ENCODE measurements at regions not wholly inside any gene's neighbourhood (a gene's known extent, or its start where the extent isn't known, plus 50 kb on each side); places are given as distances from the start of the nearest gene placed in this dataset.

DNA sequence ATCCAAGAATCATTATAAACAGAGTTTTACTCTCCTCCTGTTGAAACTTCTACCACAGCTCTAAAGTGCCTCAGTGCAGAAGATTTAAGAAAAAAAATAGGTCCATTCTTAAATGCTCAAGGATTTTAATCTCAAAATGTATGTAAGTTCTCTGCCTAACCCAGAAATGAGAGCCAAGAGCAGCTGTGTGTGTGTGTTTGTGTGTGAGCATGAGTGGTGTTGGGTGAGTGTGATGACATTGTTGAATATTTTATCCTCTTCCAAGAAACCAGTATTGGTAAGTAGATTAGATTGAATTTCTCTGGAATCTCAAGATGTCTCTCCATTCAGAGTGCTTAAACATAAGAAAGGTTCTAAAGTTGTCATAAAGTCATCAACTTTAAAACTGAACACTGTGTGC, 363.6 kb upstream of the NFE2L3 start:
- DNase-seq (ENCODE audit: low read depth) = no peak
- TF ChIP-seq, protein P1, sequence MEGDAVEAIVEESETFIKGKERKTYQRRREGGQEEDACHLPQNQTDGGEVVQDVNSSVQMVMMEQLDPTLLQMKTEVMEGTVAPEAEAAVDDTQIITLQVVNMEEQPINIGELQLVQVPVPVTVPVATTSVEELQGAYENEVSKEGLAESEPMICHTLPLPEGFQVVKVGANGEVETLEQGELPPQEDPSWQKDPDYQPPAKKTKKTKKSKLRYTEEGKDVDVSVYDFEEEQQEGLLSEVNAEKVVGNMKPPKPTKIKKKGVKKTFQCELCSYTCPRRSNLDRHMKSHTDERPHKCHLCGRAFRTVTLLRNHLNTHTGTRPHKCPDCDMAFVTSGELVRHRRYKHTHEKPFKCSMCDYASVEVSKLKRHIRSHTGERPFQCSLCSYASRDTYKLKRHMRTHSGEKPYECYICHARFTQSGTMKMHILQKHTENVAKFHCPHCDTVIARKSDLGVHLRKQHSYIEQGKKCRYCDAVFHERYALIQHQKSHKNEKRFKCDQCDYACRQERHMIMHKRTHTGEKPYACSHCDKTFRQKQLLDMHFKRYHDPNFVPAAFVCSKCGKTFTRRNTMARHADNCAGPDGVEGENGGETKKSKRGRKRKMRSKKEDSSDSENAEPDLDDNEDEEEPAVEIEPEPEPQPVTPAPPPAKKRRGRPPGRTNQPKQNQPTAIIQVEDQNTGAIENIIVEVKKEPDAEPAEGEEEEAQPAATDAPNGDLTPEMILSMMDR (IDR thresholded peaks at IDR 0.05; ENCODE audit: insufficient read depth, low read length, poor library complexity, severe bottlenecking) = no peak
- Histone ChIP-seq H3K36me3 (ENCODE audit: control insufficient read depth, insufficient read depth, low read length) (no peaks in the 10 kb centered on the region), H3K4me3 (ENCODE audit: low read depth, low read length) (no peak overlapping the region), H3K27me3 (ENCODE audit: control insufficient read depth, insufficient read depth, low read length) (no peaks in the 10 kb centered on the region)

DNA sequence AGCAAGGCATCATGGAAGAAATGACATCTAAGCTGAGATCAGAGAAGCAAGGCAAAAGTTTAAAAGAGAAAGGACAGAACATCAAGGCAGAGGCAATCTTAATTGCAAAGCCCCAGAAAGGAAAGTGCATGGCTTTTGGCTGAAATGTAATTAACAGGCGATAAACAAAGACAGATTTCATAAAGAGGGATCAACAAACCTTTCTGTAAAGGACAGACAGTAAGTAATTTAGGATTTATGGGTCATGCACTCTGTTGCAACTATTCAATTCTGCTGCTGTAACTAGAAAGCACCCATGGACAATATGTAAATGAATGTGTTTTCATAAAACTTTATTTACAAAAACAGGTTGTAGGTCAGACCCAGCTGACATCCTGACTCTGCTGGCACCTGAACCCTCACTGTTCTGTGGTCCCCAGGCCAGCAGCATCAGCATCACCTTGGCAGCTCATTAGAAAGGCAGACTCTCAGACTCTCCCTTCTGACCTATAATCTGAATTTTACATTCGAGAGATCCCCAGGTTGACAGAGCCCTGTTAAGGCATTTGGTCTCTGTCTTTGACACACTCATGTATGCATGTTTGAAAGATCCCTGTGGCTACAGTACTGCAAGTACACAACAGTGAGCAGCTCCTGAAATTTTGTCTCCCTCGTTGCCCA, 362.9 kb upstream of the NFE2L3 start:
- TF ChIP-seq, protein P1 (IDR thresholded peaks at IDR 0.05; ENCODE audit: insufficient read depth, low read length, poor library complexity, severe bottlenecking) = no peak
- Histone ChIP-seq H3K4me3 (ENCODE audit: low read depth, low read length) (no peak overlapping the region), H3K36me3 (ENCODE audit: control insufficient read depth, insufficient read depth, low read length) (no peaks in the 10 kb centered on the region), H3K27me3 (ENCODE audit: control insufficient read depth, insufficient read depth, low read length) (no peaks in the 10 kb centered on the region)
- no peak for DNase-seq (ENCODE audit: low read depth)

DNA sequence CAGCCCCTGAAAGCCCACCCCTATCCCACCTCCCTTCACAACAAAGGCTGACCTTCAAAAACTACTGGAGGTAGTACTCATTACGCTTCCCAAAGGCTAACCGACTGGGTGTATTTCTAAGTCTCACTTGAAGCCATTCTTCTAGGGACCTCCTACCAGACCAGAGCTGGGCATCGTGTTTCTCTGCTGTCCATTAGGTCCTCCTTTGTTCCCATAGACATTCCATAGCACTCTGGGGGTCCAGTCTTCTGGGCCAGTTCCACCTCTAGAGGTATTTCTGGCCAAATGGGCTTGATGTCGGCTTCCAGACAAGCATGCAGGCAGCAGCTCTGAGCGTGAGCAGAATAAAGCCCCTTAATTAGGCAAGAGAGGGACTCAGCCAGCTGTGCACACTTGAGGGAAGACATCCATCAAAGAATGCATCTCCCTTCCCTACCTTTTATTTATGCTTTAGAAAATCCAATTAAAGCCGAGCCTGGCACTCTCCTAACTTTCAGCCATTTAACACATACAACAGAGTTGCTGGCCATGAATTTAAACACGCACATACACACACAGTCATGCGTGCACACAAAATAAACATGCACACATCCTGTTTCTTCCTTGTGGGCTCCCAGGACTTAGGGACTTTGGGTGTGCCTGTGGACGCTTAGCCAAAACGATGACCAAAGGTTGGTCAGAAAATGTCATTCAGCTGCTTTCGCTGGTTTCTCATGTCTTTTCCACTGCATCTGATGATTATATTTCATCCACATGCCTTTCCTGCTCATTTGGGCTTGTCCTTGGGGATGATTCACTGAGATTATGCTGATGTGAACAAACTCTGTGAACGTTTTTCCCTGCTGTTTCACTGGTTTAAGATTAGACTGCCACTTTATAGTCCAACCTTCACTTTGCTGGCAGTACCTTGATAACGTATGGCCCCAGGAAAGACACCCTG, 362.0 kb upstream of the NFE2L3 start:
- no peaks in the 10 kb centered on the region for H3K36me3 ChIP-seq (ENCODE audit: control insufficient read depth, insufficient read depth, low read length)
- H3K4me3 ChIP-seq (ENCODE audit: low read depth, low read length) = no peak overlapping the region
- no peaks in the 10 kb centered on the region for H3K27me3 ChIP-seq (ENCODE audit: control insufficient read depth, insufficient read depth, low read length)
- TF ChIP-seq, protein P1 (IDR thresholded peaks at IDR 0.05; ENCODE audit: insufficient read depth, low read length, poor library complexity, severe bottlenecking) = no peak
- no peak for DNase-seq (ENCODE audit: low read depth)

DNA sequence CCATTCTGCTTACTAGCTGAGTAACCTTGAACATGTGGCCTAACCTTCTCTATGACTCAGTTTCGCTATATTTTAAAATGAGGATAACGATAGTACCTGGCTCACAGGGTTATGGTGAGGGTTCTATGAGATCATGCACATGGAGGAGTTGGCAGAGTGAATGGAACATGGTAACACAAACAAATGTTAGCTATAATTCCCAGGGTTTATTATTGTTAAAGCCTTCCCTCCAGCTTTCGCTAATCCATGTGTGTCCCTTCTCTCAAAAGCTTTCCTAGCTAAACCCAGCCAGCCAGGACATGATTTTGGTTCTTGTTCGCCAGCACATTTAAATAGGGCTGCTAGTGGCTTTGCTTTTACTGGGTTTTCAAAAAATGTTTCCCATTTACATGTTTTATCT, 361.0 kb upstream of the NFE2L3 start:
- TF ChIP-seq, protein P1 (IDR thresholded peaks at IDR 0.05; ENCODE audit: insufficient read depth, low read length, poor library complexity, severe bottlenecking) = no peak
- H3K4me3 ChIP-seq (ENCODE audit: low read depth, low read length) = no peak overlapping the region
- DNase-seq (ENCODE audit: low read depth) = no peak
- H3K27me3 ChIP-seq (ENCODE audit: control insufficient read depth, insufficient read depth, low read length) = no peaks in the 10 kb centered on the region
- H3K36me3 ChIP-seq (ENCODE audit: control insufficient read depth, insufficient read depth, low read length) = no peaks in the 10 kb centered on the region

DNA sequence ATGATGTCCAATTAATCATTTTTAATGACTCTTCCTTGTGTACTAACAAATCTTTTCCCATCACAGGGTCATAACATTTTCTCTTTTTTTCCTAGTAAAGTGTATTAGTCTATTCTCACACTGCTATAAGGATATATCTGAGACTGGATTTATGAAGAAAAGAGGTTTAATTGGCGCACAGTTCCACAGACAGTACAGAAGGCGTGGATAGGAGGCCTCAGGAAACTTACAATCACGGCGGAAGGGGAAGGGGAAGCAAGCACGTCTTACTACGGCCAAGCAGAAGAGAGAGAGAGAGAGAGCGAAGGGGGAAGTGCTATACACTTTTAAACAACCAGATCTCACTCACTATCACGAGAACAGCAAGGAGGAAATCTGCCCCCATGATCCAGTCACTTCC, 359.4 kb upstream of the NFE2L3 start:
- Histone ChIP-seq H3K4me3 (ENCODE audit: low read depth, low read length) (no peak overlapping the region), H3K36me3 (ENCODE audit: control insufficient read depth, insufficient read depth, low read length) (no peaks in the 10 kb centered on the region), H3K27me3 (ENCODE audit: control insufficient read depth, insufficient read depth, low read length) (no peaks in the 10 kb centered on the region)
- no peak for DNase-seq (ENCODE audit: low read depth)
- TF ChIP-seq, protein P1 (IDR thresholded peaks at IDR 0.05; ENCODE audit: insufficient read depth, low read length, poor library complexity, severe bottlenecking) = no peak
